ENCODE measurements at regions not wholly inside any gene's neighbourhood (a gene's known extent, or its start where the extent isn't known, plus 50 kb on each side); places are given as distances from the start of the nearest gene placed in this dataset.

- no peak overlapping the region for H2BK12ac ChIP-seq (ENCODE audit: insufficient read length, low read depth, low read length)
- no peak overlapping the region for H2BK120ac ChIP-seq (ENCODE audit: low read depth, low read length, poor library complexity, severe bottlenecking)
- no peak overlapping the region for H2BK5ac ChIP-seq (ENCODE audit: insufficient read length, low read length)
- Mint-ChIP-seq H3K4me1 (peaks cover 2 to 7% of the 10 kb centered on the region in 2 experiments; a peak in 1 of 4 replicates), H3K27me3 (ENCODE audit: low read depth) (peaks cover 2% of the 10 kb centered on the region), H3K4me3 (no peak overlapping the region), H3K9me3 (no peaks in the 10 kb centered on the region), H3K27ac (no peak overlapping the region), H3K36me3 (ENCODE audit: insufficient read depth in 1 of 3, low read depth in 3 of 3) (no peaks in the 10 kb centered on the region)
- H3K79me2 ChIP-seq (ENCODE audit: insufficient read depth, low read length) = no peaks in the 10 kb centered on the region
- no peak overlapping the region for H2BK20ac ChIP-seq (ENCODE audit: low read depth, low read length, poor library complexity, severe bottlenecking)
- no peak overlapping the region for H3K9ac ChIP-seq (ENCODE audit: extremely low read depth, insufficient read length, low read length)
- H3K23ac ChIP-seq (ENCODE audit: insufficient read length, low read depth, low read length) = no peak overlapping the region
- no peak overlapping the region for H3K14ac ChIP-seq (ENCODE audit: insufficient read depth, low read length)
- no peak overlapping the region for H3K56ac ChIP-seq (ENCODE audit: insufficient read length, low read depth, low read length)
- no CpG with 5 or more reads among the region's 13 CpGs for WGBS (ENCODE audit: extremely low coverage, insufficient read length, low lambda C conversion rate)
- no peak overlapping the region for H4K5ac ChIP-seq (ENCODE audit: insufficient read length, low read depth, low read length)
- H2AK5ac ChIP-seq (ENCODE audit: insufficient read length, low read length) = no peak overlapping the region
- H4K91ac ChIP-seq (ENCODE audit: insufficient read length, low read depth, low read length) = no peak overlapping the region
- H3K4me1 ChIP-seq (ENCODE audit: insufficient read depth, low read length) = no peaks in the 10 kb centered on the region
- H3K18ac ChIP-seq (ENCODE audit: insufficient read length, low read depth, low read length) = no peak overlapping the region
- H3K27me3 ChIP-seq (ENCODE audit: insufficient read depth, low read length) = no peaks in the 10 kb centered on the region
- H4K8ac ChIP-seq (replicated peaks; ENCODE audit: insufficient read length, low read depth, low read length) = no peak overlapping the region
- H4K20me1 ChIP-seq (ENCODE audit: control insufficient read depth, insufficient read depth, insufficient read length) = no peaks in the 10 kb centered on the region
- no peaks in the 10 kb centered on the region for H3K79me1 ChIP-seq (ENCODE audit: insufficient read depth, low read depth, low read length, poor library complexity, severe bottlenecking)
- no peak overlapping the region for H3K27ac ChIP-seq (ENCODE audit: insufficient read length, low read depth, low read length)
- H3K4me2 ChIP-seq (ENCODE audit: insufficient read depth, insufficient read length, low read length) = no peak overlapping the region
- H3K23me2 ChIP-seq (ENCODE audit: insufficient read length, low read depth, low read length, poor library complexity, severe bottlenecking) = no peaks in the 10 kb centered on the region
- DNase-seq = no peak
- no peak overlapping the region for H2AFZ ChIP-seq (ENCODE audit: low read length)
- H2BK15ac ChIP-seq (ENCODE audit: low read depth, low read length) = no peak overlapping the region
- H3K4ac ChIP-seq (ENCODE audit: low read depth, low read length) = no peak overlapping the region
- no peaks in the 10 kb centered on the region for H3K9me3 ChIP-seq (ENCODE audit: control insufficient read depth, low read depth, low read length)
- H3T11ph ChIP-seq (ENCODE audit: low read length) = no peak overlapping the region
- TF ChIP-seq CTCF (conservative IDR thresholded peaks at IDR 0.05) = no peak
Measured at GRCh38 chr2:24435391-24436316, 55.4 kb upstream of the NCOA1 start.

All from H9 (cell line).